Spleen (tissue), 7 donors: ENCODE measurements at regions not wholly inside any gene's neighbourhood (a gene's known extent, or its start where the extent isn't known, plus 50 kb on each side); places are given as distances from the start of the nearest gene placed in this dataset.

Source experiments
- POLR2A ChIP-seq, 3 donors: fragments of 450-650 bp; IDR thresholded peaks; one replicate each; pipeline ENCODE4 v1.5.1; 2017; ENCODE audit warnings: antibody characterized with exemption in 3 of 3, mild to moderate bottlenecking in 1 of 3
- POLR2AphosphoS5 ChIP-seq, 3 donors: sonication (generic); formaldehyde crosslinking; IDR thresholded peaks; one replicate each; pipeline ENCODE4 v1.5.1; 2017; ENCODE audit warnings: antibody characterized with exemption in 3 of 3
- TF ChIP-seq, protein P1 (sequence below), 11 experiments: fragments of 200-600 bp in 7 of 11; fragments of 450-650 bp in 4 of 11; sonication (generic) in 4 of 11; IDR thresholded peaks in 8 of 11; conservative IDR thresholded peaks in 3 of 11; 1 replicate in 7 of 11; 2 replicates in 4 of 11; pipeline versions ENCODE4 v1.4.0 to v1.8.0; 2016 to 2021; ENCODE audit warnings: antibody characterized with exemption in 11 of 11, inconsistent platforms in 4 of 11, mild to moderate bottlenecking in 1 of 11
- donor health status: DM: no; HTN: no; CAD: no; lungs with moderate emphysema.
- donor health status: DM: no; HTN: no; CAD: no.
- donor health status: DM: no; HTN: no; CAD: no.

GRCh38 chr3:102662498-102662772 is 227.6 kb downstream of the ZPLD1 start:
- TF ChIP-seq POLR2A (IDR thresholded peaks at IDR 0.05) (no peak), POLR2AphosphoS5 (IDR thresholded peaks at IDR 0.05) (no peak)
- TF ChIP-seq, protein P1, sequence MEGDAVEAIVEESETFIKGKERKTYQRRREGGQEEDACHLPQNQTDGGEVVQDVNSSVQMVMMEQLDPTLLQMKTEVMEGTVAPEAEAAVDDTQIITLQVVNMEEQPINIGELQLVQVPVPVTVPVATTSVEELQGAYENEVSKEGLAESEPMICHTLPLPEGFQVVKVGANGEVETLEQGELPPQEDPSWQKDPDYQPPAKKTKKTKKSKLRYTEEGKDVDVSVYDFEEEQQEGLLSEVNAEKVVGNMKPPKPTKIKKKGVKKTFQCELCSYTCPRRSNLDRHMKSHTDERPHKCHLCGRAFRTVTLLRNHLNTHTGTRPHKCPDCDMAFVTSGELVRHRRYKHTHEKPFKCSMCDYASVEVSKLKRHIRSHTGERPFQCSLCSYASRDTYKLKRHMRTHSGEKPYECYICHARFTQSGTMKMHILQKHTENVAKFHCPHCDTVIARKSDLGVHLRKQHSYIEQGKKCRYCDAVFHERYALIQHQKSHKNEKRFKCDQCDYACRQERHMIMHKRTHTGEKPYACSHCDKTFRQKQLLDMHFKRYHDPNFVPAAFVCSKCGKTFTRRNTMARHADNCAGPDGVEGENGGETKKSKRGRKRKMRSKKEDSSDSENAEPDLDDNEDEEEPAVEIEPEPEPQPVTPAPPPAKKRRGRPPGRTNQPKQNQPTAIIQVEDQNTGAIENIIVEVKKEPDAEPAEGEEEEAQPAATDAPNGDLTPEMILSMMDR (IDR thresholded peaks at IDR 0.05 in 8 of 11, conservative IDR thresholded peaks at IDR 0.05 in 3 of 11): no peak
